ENCODE measurements at regions not wholly inside any gene's neighbourhood (a gene's known extent, or its start where the extent isn't known, plus 50 kb on each side); places are given as distances from the start of the nearest gene placed in this dataset.
"Not testable (repeated sequence)": the region's sequence is repeated elsewhere in the genome, so short reads cannot be mapped to it uniquely, and the experiment has no call there.

DNA sequence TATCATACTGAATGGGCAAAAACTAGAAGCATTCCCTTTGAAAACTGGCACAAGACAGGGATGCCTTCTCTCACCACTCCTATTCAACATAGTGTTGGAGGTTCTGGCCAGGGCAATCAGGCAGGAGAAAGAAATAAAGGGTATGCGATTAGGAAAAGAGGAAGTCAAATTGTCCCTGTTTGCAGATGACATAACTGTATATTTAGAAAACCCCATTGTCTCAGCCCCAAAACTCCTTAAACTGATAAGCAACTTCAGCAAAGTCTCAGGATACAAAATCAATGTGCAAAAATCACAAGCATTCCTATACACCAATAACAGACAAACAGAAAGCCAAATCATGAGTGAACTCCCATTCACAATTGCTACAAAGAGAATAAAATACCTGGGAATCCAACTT, 52.5 kb upstream of the CCDC71L start:
- CTCF ChIA-PET (ENCODE audit: unreplicated experiment); POLR2A ChIA-PET; DNase-seq (ENCODE audit: low spot score); H3K79me2 ChIP-seq (ENCODE audit: insufficient read depth, low read depth, low read length); BruUV-seq (replicated peaks); H4K20me1 ChIP-seq (ENCODE audit: insufficient read depth, low read length); H3K4me3 ChIP-seq (ENCODE audit: low read depth, low read length, poor library complexity, severe bottlenecking); H3K9me2 ChIP-seq (ENCODE audit: insufficient read depth, low read length); H3K36me3 ChIP-seq (ENCODE audit: insufficient read depth, low read length); H3K9me3 ChIP-seq (ENCODE audit: low read length); H3K27ac ChIP-seq (ENCODE audit: low read depth, low read length, poor library complexity, severe bottlenecking); H3K4me2 ChIP-seq (ENCODE audit: low read length); intact Hi-C loops (cut with micrococcal nuclease; ENCODE audit: unreplicated experiment); H2AFZ ChIP-seq (ENCODE audit: low read length): not testable (repeated sequence)
- H3K4me1 ChIP-seq (ENCODE audit: insufficient read depth, low read length, poor library complexity, severe bottlenecking), result peaks cover 10% of the 10 kb centered on the region

GRCh38 chr7:106714590-106715442, 53.9 kb upstream of the CCDC71L start:
- CTCF ChIA-PET (ENCODE audit: unreplicated experiment); BruUV-seq (replicated peaks): not testable (repeated sequence)

GRCh38 chr7:106715730-106716129, 54.8 kb upstream of the CCDC71L start:
- BruUV-seq (replicated peaks), result no TSS peak
- H3K79me2 ChIP-seq (ENCODE audit: insufficient read depth, low read depth, low read length), result no peaks in the 10 kb centered on the region
- H3K4me3 ChIP-seq (ENCODE audit: low read depth, low read length, poor library complexity, severe bottlenecking), result no peak overlapping the region
- H3K9me2 ChIP-seq (ENCODE audit: insufficient read depth, low read length), result no peaks in the 10 kb centered on the region
- H3K4me1 ChIP-seq (ENCODE audit: insufficient read depth, low read length, poor library complexity, severe bottlenecking), result peaks cover 16% of the 10 kb centered on the region
- no peak overlapping the region for H2AFZ ChIP-seq (ENCODE audit: low read length)
- no peaks in the 10 kb centered on the region for H3K36me3 ChIP-seq (ENCODE audit: insufficient read depth, low read length)
- H3K9me3 ChIP-seq (ENCODE audit: low read length), result no peaks in the 10 kb centered on the region
- CTCF ChIA-PET (ENCODE audit: unreplicated experiment), result no interaction called here
- POLR2A ChIA-PET, result interaction anchor here (1.0 to 1.1 kb wide), 2 partner anchors 11 to 15 kb away, joined by 3 to 4 read pairs; no protein-coding TSS in a partner anchor
- H3K4me2 ChIP-seq (ENCODE audit: low read length), result no peak overlapping the region
- TF ChIP-seq, protein P1, sequence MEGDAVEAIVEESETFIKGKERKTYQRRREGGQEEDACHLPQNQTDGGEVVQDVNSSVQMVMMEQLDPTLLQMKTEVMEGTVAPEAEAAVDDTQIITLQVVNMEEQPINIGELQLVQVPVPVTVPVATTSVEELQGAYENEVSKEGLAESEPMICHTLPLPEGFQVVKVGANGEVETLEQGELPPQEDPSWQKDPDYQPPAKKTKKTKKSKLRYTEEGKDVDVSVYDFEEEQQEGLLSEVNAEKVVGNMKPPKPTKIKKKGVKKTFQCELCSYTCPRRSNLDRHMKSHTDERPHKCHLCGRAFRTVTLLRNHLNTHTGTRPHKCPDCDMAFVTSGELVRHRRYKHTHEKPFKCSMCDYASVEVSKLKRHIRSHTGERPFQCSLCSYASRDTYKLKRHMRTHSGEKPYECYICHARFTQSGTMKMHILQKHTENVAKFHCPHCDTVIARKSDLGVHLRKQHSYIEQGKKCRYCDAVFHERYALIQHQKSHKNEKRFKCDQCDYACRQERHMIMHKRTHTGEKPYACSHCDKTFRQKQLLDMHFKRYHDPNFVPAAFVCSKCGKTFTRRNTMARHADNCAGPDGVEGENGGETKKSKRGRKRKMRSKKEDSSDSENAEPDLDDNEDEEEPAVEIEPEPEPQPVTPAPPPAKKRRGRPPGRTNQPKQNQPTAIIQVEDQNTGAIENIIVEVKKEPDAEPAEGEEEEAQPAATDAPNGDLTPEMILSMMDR (conservative IDR thresholded peaks at IDR 0.05; ENCODE audit: low read length), result no peak
- TF ChIP-seq EZH2phosphoT487 (IDR thresholded peaks at IDR 0.05; ENCODE audit: borderline replicate concordance, low read depth, low read length), result no peak
- no peak overlapping the region for H3K27ac ChIP-seq (ENCODE audit: low read depth, low read length, poor library complexity, severe bottlenecking)
- no peak for DNase-seq (ENCODE audit: low spot score)
- intact Hi-C loops (cut with micrococcal nuclease; ENCODE audit: unreplicated experiment), result no loop called here
- no peaks in the 10 kb centered on the region for H4K20me1 ChIP-seq (ENCODE audit: insufficient read depth, low read length)

More at GRCh38 chr7:106714590-106715442, 53.9 kb upstream of the CCDC71L start:
- H4K20me1 ChIP-seq (ENCODE audit: insufficient read depth, low read length); H3K27ac ChIP-seq (ENCODE audit: low read depth, low read length, poor library complexity, severe bottlenecking); H2AFZ ChIP-seq (ENCODE audit: low read length); H3K36me3 ChIP-seq (ENCODE audit: insufficient read depth, low read length); H3K9me2 ChIP-seq (ENCODE audit: insufficient read depth, low read length); DNase-seq (ENCODE audit: low spot score); H3K9me3 ChIP-seq (ENCODE audit: low read length); H3K4me2 ChIP-seq (ENCODE audit: low read length); intact Hi-C loops (cut with micrococcal nuclease; ENCODE audit: unreplicated experiment); H3K79me2 ChIP-seq (ENCODE audit: insufficient read depth, low read depth, low read length); H3K4me3 ChIP-seq (ENCODE audit: low read depth, low read length, poor library complexity, severe bottlenecking): not testable (repeated sequence)
- POLR2A ChIA-PET, result interaction anchor here (1.0 kb wide), 1 partner anchor 10 kb away, joined by 3 read pairs; no protein-coding TSS in a partner anchor
- peaks cover 16% of the 10 kb centered on the region for H3K4me1 ChIP-seq (ENCODE audit: insufficient read depth, low read length, poor library complexity, severe bottlenecking)
